PC-9 (cell line): ENCODE measurements at regions not wholly inside any gene's neighbourhood (a gene's known extent, or its start where the extent isn't known, plus 50 kb on each side); places are given as distances from the start of the nearest gene placed in this dataset.
A peak's percentile ranks its signal among the peaks of the same experiment; 100 is the strongest.

Source experiments
- BruUV-seq: library from RNA; stranded (reverse); fragments of 400-500 nt; replicated peaks from 2 replicates; lab custom pipeline; 2021; lab: Mats Ljungman, UMichigan
- CTCF ChIA-PET: fragments of 300-600 bp; sonication (Branson Sonifier 250); formaldehyde crosslinking; loops from one replicate; lab custom pipeline; 2022; ENCODE audit warnings: antibody characterized with exemption; lab: Charles Lee
- POLR2A ChIA-PET: fragments of 300-600 bp; sonication (Branson Sonifier 250); formaldehyde crosslinking; loops from one replicate; lab custom pipeline; 2022; ENCODE audit warnings: antibody characterized with exemption; ENCODE audit not compliant: unreplicated experiment; lab: Charles Lee
- DNase-seq, 2 experiments: peaks; one replicate each; pipeline versions ENCODE4 v3.0.0 to v3.0.0-alpha.2; 2015 to 2022; ENCODE audit warnings: mixed read lengths in 1 of 2
- H2AFZ ChIP-seq: fragments of 200-600 bp; sonication (generic); 2 replicates; pipeline ENCODE4 v1.8.1; 2017; ENCODE audit warnings: antibody characterized with exemption
- H3F3A ChIP-seq: fragments of 200-600 bp; sonication (generic); 2 replicates; pipeline ENCODE4 v1.8.1; 2017; ENCODE audit warnings: antibody characterized with exemption, mild to moderate bottlenecking, low read depth; ENCODE audit not compliant: insufficient read depth
- H3K27ac ChIP-seq: fragments of 200-600 bp; sonication (generic); 2 replicates; pipeline ENCODE4 v1.6.1; 2016; ENCODE audit warnings: mixed run types
- H3K27me3 ChIP-seq: fragments of 200-600 bp; sonication (generic); 2 replicates; pipeline ENCODE4 v1.6.1; 2016; ENCODE audit warnings: low read depth, mixed run types; ENCODE audit not compliant: insufficient read depth
- H3K36me3 ChIP-seq: fragments of 200-600 bp; sonication (generic); 2 replicates; pipeline ENCODE4 v1.6.1; 2016; ENCODE audit warnings: low read depth, mixed run types
- H3K4me1 ChIP-seq: fragments of 200-600 bp; sonication (generic); replicated peaks from 2 replicates; pipeline ENCODE4 v1.6.1; 2016; ENCODE audit warnings: mixed run types; ENCODE audit not compliant: insufficient read depth
- H3K4me2 ChIP-seq: fragments of 200-600 bp; sonication (generic); 2 replicates; pipeline ENCODE4 v1.6.1; 2017; ENCODE audit warnings: mixed run types
- H3K4me3 ChIP-seq: fragments of 200-600 bp; sonication (generic); 2 replicates; pipeline ENCODE4 v1.6.1; 2016; ENCODE audit warnings: mixed run types
- H3K79me2 ChIP-seq: fragments of 200-600 bp; sonication (generic); 2 replicates; pipeline ENCODE4 v1.6.1; 2017; ENCODE audit warnings: low read depth, mixed run types
- H3K9me2 ChIP-seq: fragments of 200-600 bp; sonication (generic); 2 replicates; pipeline ENCODE4 v1.8.1; 2017; ENCODE audit warnings: mild to moderate bottlenecking; ENCODE audit not compliant: insufficient read depth
- H3K9me3 ChIP-seq: fragments of 200-600 bp; sonication (generic); 2 replicates; pipeline ENCODE4 v1.8.1; 2016; ENCODE audit warnings: low read depth; ENCODE audit not compliant: insufficient read depth
- H4K20me1 ChIP-seq: fragments of 200-600 bp; sonication (generic); 2 replicates; pipeline ENCODE4 v1.8.1; 2017; ENCODE audit not compliant: insufficient read depth
- EZH2 ChIP-seq: fragments of 200-600 bp; sonication (generic); IDR thresholded peaks from 2 replicates; pipeline ENCODE4 v1.8.0; 2017; ENCODE audit warnings: antibody characterized with exemption, low read depth
- intact Hi-C: fragments of 100-400 bp; cut with micrococcal nuclease; formaldehyde crosslinking; loops from one replicate; pipeline ENCODE4 v1.10.0; 2022; ENCODE audit not compliant: unreplicated experiment
- TF ChIP-seq, protein P1 (sequence below): fragments of 200-600 bp; sonication (generic); conservative IDR thresholded peaks from 2 replicates; pipeline ENCODE4 v1.6.1; 2017; ENCODE audit warnings: mixed run types, antibody characterized with exemption, mild to moderate bottlenecking, moderate library complexity

DNA sequence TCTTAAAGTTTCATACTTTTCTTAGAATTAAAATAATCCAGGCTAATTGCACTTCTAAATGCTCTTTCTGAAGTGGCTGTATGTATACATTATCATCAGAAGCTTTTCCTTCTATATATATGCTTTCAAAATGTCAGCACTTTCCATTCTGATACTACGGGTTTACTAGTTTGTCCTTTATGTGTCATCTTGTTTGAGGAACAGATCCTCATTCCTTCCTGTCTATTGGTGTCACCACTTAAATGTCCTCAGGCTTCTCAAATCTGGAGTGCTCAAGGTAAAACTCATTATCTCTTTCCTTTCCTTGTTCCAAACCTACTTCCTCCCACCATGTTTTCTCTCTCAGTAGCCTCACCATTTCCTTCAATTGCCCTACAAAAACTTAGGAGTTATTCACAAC, 236.3 kb downstream of the CSNK1G3 start:
- H3K4me1 ChIP-seq = no peaks in the 10 kb centered on the region
- H3K4me2 ChIP-seq = no peak overlapping the region
- no peak for DNase-seq
- no peak for TF ChIP-seq EZH2
- TF ChIP-seq, protein P1, sequence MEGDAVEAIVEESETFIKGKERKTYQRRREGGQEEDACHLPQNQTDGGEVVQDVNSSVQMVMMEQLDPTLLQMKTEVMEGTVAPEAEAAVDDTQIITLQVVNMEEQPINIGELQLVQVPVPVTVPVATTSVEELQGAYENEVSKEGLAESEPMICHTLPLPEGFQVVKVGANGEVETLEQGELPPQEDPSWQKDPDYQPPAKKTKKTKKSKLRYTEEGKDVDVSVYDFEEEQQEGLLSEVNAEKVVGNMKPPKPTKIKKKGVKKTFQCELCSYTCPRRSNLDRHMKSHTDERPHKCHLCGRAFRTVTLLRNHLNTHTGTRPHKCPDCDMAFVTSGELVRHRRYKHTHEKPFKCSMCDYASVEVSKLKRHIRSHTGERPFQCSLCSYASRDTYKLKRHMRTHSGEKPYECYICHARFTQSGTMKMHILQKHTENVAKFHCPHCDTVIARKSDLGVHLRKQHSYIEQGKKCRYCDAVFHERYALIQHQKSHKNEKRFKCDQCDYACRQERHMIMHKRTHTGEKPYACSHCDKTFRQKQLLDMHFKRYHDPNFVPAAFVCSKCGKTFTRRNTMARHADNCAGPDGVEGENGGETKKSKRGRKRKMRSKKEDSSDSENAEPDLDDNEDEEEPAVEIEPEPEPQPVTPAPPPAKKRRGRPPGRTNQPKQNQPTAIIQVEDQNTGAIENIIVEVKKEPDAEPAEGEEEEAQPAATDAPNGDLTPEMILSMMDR = no peak
- H4K20me1 ChIP-seq = no peaks in the 10 kb centered on the region
- no peak overlapping the region for H3K4me3 ChIP-seq
- H3K9me2 ChIP-seq = no peaks in the 10 kb centered on the region
- CTCF ChIA-PET = no interaction called here
- intact Hi-C loops = no loop called here
- H3K27me3 ChIP-seq = no peaks in the 10 kb centered on the region
- POLR2A ChIA-PET = no interaction called here
- H3F3A ChIP-seq = no peaks in the 10 kb centered on the region
- H3K79me2 ChIP-seq = no peaks in the 10 kb centered on the region
- no TSS peak for BruUV-seq
- H3K9me3 ChIP-seq = no peaks in the 10 kb centered on the region
- H3K36me3 ChIP-seq = no peaks in the 10 kb centered on the region
- no peak overlapping the region for H3K27ac ChIP-seq
- H2AFZ ChIP-seq = no peak overlapping the region

DNA sequence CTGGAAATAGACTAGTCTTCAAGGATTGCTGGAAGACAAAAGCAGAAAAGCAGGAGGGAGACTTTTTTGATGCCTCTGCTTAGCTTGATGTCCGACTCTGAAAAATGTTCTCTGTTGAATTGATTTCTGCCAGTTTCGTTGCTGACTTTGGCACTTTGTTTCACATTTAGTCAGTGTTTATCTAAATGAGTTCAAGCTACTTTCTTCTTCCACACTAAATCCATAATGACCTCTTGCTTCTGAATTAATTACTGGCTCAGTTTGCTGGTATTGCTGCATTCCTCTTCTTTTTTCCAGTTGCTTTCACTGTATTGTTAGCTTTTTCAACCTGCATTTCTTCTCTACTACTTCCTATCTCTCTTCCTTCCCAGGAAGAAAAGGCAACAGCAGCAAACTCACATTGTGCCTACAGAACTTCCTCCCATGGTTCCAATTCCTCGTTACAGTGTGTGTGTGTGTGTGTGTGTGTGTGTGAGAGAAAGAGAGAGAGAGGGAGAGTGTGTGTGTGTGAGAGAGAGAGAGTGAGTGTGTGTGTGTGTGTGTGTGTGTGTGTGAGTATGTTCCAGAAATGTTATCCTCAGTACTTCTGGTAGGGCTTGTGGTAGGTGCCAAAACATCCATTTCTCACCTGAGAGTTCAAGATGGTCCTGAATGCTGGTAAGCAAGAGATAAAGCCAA, 234.8 kb downstream of the CSNK1G3 start:
- Histone ChIP-seq H2AFZ (peak overlapping the region; percentile 31; the same call in 1 of the 2 replicates), H4K20me1 (no peaks in the 10 kb centered on the region), H3K4me3 (no peak overlapping the region), H3K27me3 (no peaks in the 10 kb centered on the region), H3K79me2 (no peaks in the 10 kb centered on the region), H3K36me3 (no peaks in the 10 kb centered on the region), H3K27ac (no peak overlapping the region), H3K9me3 (no peaks in the 10 kb centered on the region), H3K4me1 (no peaks in the 10 kb centered on the region), H3F3A (no peaks in the 10 kb centered on the region), H3K9me2 (no peaks in the 10 kb centered on the region), H3K4me2 (no peak overlapping the region)
- BruUV-seq = no TSS peak
- no peak for DNase-seq
- CTCF ChIA-PET = no interaction called here
- TF ChIP-seq EZH2 = no peak
- TF ChIP-seq, protein P1 = no peak
- intact Hi-C loops = no loop called here
- POLR2A ChIA-PET = no interaction called here

DNA sequence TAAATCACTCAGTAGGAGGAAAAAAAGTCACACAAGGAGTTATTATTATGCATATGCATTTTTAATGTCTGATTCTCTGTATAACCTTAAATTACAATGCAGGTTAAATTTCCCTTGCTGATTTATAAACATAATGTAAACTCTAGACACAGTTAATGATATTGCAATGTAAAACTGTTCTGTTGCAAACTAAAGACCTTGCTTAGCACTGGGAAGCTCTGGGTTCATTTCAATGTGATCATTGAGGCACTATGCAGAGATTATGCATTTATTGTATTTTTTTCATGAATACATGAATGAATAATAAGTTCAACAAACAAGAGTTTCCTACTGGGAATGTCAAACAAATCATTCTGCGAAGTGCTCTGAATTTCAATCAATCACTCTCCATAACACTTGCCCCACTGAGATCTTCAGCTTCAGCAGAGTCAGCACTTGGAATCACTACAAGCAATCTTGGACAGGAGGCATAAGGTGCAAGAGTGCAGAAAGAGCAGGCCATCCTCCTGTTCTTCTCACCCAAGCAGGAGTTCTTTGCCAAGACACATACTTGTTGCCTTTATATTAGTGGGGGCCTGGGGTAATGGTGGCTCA, 232.1 kb downstream of the CSNK1G3 start:
- Histone ChIP-seq H3F3A (no peaks in the 10 kb centered on the region), H3K4me2 (no peak overlapping the region), H3K4me1 (no peaks in the 10 kb centered on the region), H3K79me2 (no peaks in the 10 kb centered on the region), H3K36me3 (no peaks in the 10 kb centered on the region), H3K9me3 (no peaks in the 10 kb centered on the region), H3K27ac (no peak overlapping the region), H2AFZ (no peak overlapping the region), H3K27me3 (no peaks in the 10 kb centered on the region), H4K20me1 (no peaks in the 10 kb centered on the region), H3K9me2 (no peaks in the 10 kb centered on the region), H3K4me3 (no peak overlapping the region)
- TF ChIP-seq, protein P1 = no peak
- no peak for TF ChIP-seq EZH2
- DNase-seq = no peak
- no TSS peak for BruUV-seq
- ChIA-PET CTCF (no interaction called here), POLR2A (no interaction called here)
- intact Hi-C loops = no loop called here
